Liver (tissue), 3 donors: ENCODE measurements at regions not wholly inside any gene's neighbourhood (a gene's known extent, or its start where the extent isn't known, plus 50 kb on each side); places are given as distances from the start of the nearest gene placed in this dataset.

ENCODE experiments used
- EGR1 ChIP-seq, 2 donors: IDR thresholded peaks; 2 replicates each; pipeline ENCODE4 v1.6.1; 2016 to 2018; ENCODE audit warnings: antibody characterized with exemption in 2 of 2, low read depth in 2 of 2
- GABPA ChIP-seq, 2 donors: IDR thresholded peaks in 1 of 2; conservative IDR thresholded peaks in 1 of 2; 2 replicates each; pipeline ENCODE4 v1.6.1; 2016; ENCODE audit warnings: antibody characterized with exemption in 2 of 2, mild to moderate bottlenecking in 1 of 2, moderate library complexity in 1 of 2
- HNF4G ChIP-seq: IDR thresholded peaks from 2 replicates; pipeline ENCODE4 v1.6.1; 2016; ENCODE audit warnings: antibody characterized with exemption
- JUND ChIP-seq, 2 donors: IDR thresholded peaks; 2 replicates each; pipeline ENCODE4 v1.6.1; 2016; ENCODE audit warnings: antibody characterized with exemption in 2 of 2
- MAX ChIP-seq: IDR thresholded peaks from 2 replicates; pipeline ENCODE4 v1.6.1; 2016; ENCODE audit warnings: antibody characterized with exemption
- RAD21 ChIP-seq, 2 donors: IDR thresholded peaks; 2 replicates each; pipeline ENCODE4 v1.6.1; 2016; ENCODE audit warnings: antibody characterized with exemption in 2 of 2, mild to moderate bottlenecking in 2 of 2
- RXRA ChIP-seq, 2 donors: IDR thresholded peaks; 2 replicates each; pipeline ENCODE4 v1.6.1; 2017 to 2018; ENCODE audit warnings: antibody characterized with exemption in 2 of 2, mild to moderate bottlenecking in 1 of 2
- SP1 ChIP-seq: IDR thresholded peaks from 2 replicates; pipeline ENCODE4 v1.6.1; 2018; ENCODE audit warnings: antibody characterized with exemption, mild to moderate bottlenecking
- TAF1 ChIP-seq: conservative IDR thresholded peaks from 2 replicates; pipeline ENCODE4 v1.6.1; 2016; ENCODE audit warnings: antibody characterized with exemption, mild to moderate bottlenecking
- YY1 ChIP-seq: IDR thresholded peaks from 2 replicates; pipeline ENCODE4 v1.6.1; 2016; ENCODE audit warnings: antibody characterized with exemption, mild to moderate bottlenecking
- TF ChIP-seq, protein P1 (sequence below): fragments of 150-350 bp; IDR thresholded peaks from 2 replicates; pipeline ENCODE4 v1.5.1; 2017; ENCODE audit warnings: improper control_type of control experiment, low read depth, low read length; ENCODE audit not compliant: missing input control
- TF ChIP-seq, protein P2 (sequence below): IDR thresholded peaks from 2 replicates; pipeline ENCODE4 v1.6.1; 2016; ENCODE audit warnings: antibody characterized with exemption, mild to moderate bottlenecking
- TF ChIP-seq, protein P3 (sequence below): IDR thresholded peaks from 2 replicates; pipeline ENCODE4 v1.6.1; 2016; ENCODE audit warnings: antibody characterized with exemption
- TF ChIP-seq, protein P4 (sequence below): IDR thresholded peaks from 2 replicates; pipeline ENCODE4 v1.6.1; 2016; ENCODE audit warnings: antibody characterized with exemption
- donor health status: healthy.
- donor health status: healthy.

- no peak for TF ChIP-seq MAX
- TF ChIP-seq, protein P1, sequence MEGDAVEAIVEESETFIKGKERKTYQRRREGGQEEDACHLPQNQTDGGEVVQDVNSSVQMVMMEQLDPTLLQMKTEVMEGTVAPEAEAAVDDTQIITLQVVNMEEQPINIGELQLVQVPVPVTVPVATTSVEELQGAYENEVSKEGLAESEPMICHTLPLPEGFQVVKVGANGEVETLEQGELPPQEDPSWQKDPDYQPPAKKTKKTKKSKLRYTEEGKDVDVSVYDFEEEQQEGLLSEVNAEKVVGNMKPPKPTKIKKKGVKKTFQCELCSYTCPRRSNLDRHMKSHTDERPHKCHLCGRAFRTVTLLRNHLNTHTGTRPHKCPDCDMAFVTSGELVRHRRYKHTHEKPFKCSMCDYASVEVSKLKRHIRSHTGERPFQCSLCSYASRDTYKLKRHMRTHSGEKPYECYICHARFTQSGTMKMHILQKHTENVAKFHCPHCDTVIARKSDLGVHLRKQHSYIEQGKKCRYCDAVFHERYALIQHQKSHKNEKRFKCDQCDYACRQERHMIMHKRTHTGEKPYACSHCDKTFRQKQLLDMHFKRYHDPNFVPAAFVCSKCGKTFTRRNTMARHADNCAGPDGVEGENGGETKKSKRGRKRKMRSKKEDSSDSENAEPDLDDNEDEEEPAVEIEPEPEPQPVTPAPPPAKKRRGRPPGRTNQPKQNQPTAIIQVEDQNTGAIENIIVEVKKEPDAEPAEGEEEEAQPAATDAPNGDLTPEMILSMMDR: no peak
- TF ChIP-seq, protein P2, sequence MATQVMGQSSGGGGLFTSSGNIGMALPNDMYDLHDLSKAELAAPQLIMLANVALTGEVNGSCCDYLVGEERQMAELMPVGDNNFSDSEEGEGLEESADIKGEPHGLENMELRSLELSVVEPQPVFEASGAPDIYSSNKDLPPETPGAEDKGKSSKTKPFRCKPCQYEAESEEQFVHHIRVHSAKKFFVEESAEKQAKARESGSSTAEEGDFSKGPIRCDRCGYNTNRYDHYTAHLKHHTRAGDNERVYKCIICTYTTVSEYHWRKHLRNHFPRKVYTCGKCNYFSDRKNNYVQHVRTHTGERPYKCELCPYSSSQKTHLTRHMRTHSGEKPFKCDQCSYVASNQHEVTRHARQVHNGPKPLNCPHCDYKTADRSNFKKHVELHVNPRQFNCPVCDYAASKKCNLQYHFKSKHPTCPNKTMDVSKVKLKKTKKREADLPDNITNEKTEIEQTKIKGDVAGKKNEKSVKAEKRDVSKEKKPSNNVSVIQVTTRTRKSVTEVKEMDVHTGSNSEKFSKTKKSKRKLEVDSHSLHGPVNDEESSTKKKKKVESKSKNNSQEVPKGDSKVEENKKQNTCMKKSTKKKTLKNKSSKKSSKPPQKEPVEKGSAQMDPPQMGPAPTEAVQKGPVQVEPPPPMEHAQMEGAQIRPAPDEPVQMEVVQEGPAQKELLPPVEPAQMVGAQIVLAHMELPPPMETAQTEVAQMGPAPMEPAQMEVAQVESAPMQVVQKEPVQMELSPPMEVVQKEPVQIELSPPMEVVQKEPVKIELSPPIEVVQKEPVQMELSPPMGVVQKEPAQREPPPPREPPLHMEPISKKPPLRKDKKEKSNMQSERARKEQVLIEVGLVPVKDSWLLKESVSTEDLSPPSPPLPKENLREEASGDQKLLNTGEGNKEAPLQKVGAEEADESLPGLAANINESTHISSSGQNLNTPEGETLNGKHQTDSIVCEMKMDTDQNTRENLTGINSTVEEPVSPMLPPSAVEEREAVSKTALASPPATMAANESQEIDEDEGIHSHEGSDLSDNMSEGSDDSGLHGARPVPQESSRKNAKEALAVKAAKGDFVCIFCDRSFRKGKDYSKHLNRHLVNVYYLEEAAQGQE: no peak
- TF ChIP-seq GABPA (IDR thresholded peaks at IDR 0.05 in 1 of 2, conservative IDR thresholded peaks at IDR 0.05 in 1 of 2): no peak
- no peak for TF ChIP-seq RAD21 (IDR thresholded peaks at IDR 0.05)
- TF ChIP-seq, protein P3, sequence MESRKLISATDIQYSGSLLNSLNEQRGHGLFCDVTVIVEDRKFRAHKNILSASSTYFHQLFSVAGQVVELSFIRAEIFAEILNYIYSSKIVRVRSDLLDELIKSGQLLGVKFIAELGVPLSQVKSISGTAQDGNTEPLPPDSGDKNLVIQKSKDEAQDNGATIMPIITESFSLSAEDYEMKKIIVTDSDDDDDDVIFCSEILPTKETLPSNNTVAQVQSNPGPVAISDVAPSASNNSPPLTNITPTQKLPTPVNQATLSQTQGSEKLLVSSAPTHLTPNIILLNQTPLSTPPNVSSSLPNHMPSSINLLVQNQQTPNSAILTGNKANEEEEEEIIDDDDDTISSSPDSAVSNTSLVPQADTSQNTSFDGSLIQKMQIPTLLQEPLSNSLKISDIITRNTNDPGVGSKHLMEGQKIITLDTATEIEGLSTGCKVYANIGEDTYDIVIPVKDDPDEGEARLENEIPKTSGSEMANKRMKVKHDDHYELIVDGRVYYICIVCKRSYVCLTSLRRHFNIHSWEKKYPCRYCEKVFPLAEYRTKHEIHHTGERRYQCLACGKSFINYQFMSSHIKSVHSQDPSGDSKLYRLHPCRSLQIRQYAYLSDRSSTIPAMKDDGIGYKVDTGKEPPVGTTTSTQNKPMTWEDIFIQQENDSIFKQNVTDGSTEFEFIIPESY: no peak
- TF ChIP-seq EGR1 (IDR thresholded peaks at IDR 0.05; ENCODE audit: low read depth in 2 of 2): no peak
- TF ChIP-seq JUND (IDR thresholded peaks at IDR 0.05): no peak
- no peak for TF ChIP-seq TAF1
- no peak for TF ChIP-seq SP1
- TF ChIP-seq, protein P4, sequence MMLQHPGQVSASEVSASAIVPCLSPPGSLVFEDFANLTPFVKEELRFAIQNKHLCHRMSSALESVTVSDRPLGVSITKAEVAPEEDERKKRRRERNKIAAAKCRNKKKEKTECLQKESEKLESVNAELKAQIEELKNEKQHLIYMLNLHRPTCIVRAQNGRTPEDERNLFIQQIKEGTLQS: no peak
- TF ChIP-seq YY1: no peak
- no peak for TF ChIP-seq RXRA (IDR thresholded peaks at IDR 0.05)
- TF ChIP-seq HNF4G: no peak
Measured at GRCh38 chr6:21300439-21300838, 293.1 kb upstream of the SOX4 start.
